ENCODE measurements at regions not wholly inside any gene's neighbourhood (a gene's known extent, or its start where the extent isn't known, plus 50 kb on each side); places are given as distances from the start of the nearest gene placed in this dataset.

GRCh38 chr1:239817801-239818200, 273.9 kb upstream of the FMN2 start:
- Histone ChIP-seq H4K20me1 (ENCODE audit: insufficient read depth, low read length) (no peaks in the 10 kb centered on the region), H3K27me3 (ENCODE audit: control insufficient read depth, insufficient read depth, low read length) (no peaks in the 10 kb centered on the region), H3K4me2 (ENCODE audit: low read depth, low read length) (no peak overlapping the region), H3K4me1 (ENCODE audit: control insufficient read depth, insufficient read depth, low read length) (no peaks in the 10 kb centered on the region), H4K8ac (ENCODE audit: low read depth in 2 of 2, low read length in 2 of 2) (no peak overlapping the region), H3K79me1 (ENCODE audit: low read depth in 1 of 2, low read length in 2 of 2) (no peaks in the 10 kb centered on the region), H3K23ac (ENCODE audit: low read depth, low read length) (no peak overlapping the region), H3K9ac (ENCODE audit: low read depth, low read length) (no peak overlapping the region), H2AK9ac (replicated peaks; ENCODE audit: low read depth, low read length, poor library complexity) (no peak overlapping the region), H3K18ac (ENCODE audit: low read depth, low read length) (no peak overlapping the region), H2BK15ac (ENCODE audit: low read depth, low read length) (no peak overlapping the region), H4K5ac (ENCODE audit: low read depth, low read length) (no peak overlapping the region), H3K14ac (replicated peaks; ENCODE audit: low read depth, low read length) (no peak overlapping the region), H2AK5ac (ENCODE audit: low read depth, low read length) (no peak overlapping the region), H2BK5ac (ENCODE audit: low read depth, low read length, poor library complexity, severe bottlenecking) (no peak overlapping the region), H3K56ac (ENCODE audit: extremely low read depth, insufficient read depth, low read length) (no peak overlapping the region), H2BK20ac (ENCODE audit: low read depth, low read length) (no peak overlapping the region), H3K9me1 (ENCODE audit: insufficient read depth, low read length) (no peaks in the 10 kb centered on the region), H3K4me3 (ENCODE audit: insufficient read depth, low read depth, low read length) (no peak overlapping the region), H3K27ac (ENCODE audit: insufficient read depth, low read length) (no peak overlapping the region), H3K4ac (ENCODE audit: low read depth, low read length) (no peak overlapping the region), H3K9me3 (ENCODE audit: control insufficient read depth, insufficient read depth, low read length) (0 out of 2 replicates have a peak, but pooled peaks cover 2% of the 10 kb centered on the region), H4K91ac (ENCODE audit: insufficient read depth, low read depth, low read length) (no peak overlapping the region), H3K36me3 (ENCODE audit: control insufficient read depth, insufficient read depth, low read length) (no peaks in the 10 kb centered on the region), H2BK120ac (ENCODE audit: low read depth, low read length) (no peak overlapping the region), H2AFZ (replicated peaks; ENCODE audit: low read length, poor library complexity) (no peak overlapping the region)
- no peak for TF ChIP-seq FOS (IDR thresholded peaks at IDR 0.05; ENCODE audit: low read depth, low read length)
- TF ChIP-seq RFX5 (IDR thresholded peaks at IDR 0.05; ENCODE audit: low read depth, low read length): no peak
- TF ChIP-seq CTCF (conservative IDR thresholded peaks at IDR 0.05; ENCODE audit: low read depth, low read length): no peak
- no peak for TF ChIP-seq SMC3 (IDR thresholded peaks at IDR 0.05; ENCODE audit: low read depth, low read length)
- no peak for TF ChIP-seq BHLHE40 (IDR thresholded peaks at IDR 0.05; ENCODE audit: low read depth, low read length)
- TF ChIP-seq ELK1 (IDR thresholded peaks at IDR 0.05; ENCODE audit: borderline replicate concordance, low read depth, low read length): no peak
- TF ChIP-seq POLR2A (IDR thresholded peaks at IDR 0.05; ENCODE audit: low read depth, low read length): no peak
- TF ChIP-seq NFE2L2 (IDR thresholded peaks at IDR 0.05; ENCODE audit: low read depth, low read length): no peak
- no peak for TF ChIP-seq MXI1 (IDR thresholded peaks at IDR 0.05; ENCODE audit: borderline replicate concordance, low read depth, low read length)
- no peak for TF ChIP-seq MAZ (IDR thresholded peaks at IDR 0.05; ENCODE audit: borderline replicate concordance, low read depth, low read length)
- no peak for TF ChIP-seq CHD1 (IDR thresholded peaks at IDR 0.05; ENCODE audit: low read depth, low read length)
- no peak for TF ChIP-seq USF2 (IDR thresholded peaks at IDR 0.05; ENCODE audit: low read depth, low read length)
- TF ChIP-seq RCOR1 (IDR thresholded peaks at IDR 0.05; ENCODE audit: insufficient replicate concordance, low read length): no peak
- TF ChIP-seq RAD21 (IDR thresholded peaks at IDR 0.05; ENCODE audit: low read length): no peak
- TF ChIP-seq MAFK (IDR thresholded peaks at IDR 0.05; ENCODE audit: low read depth, low read length): no peak
- no peak for TF ChIP-seq CEBPB (IDR thresholded peaks at IDR 0.05; ENCODE audit: low read depth, low read length)
- ATAC-seq (ENCODE audit: low read depth) (no peak), DNase-seq (no peak)
- CTCF ChIA-PET: no interaction called here
- intact Hi-C loops (cut with micrococcal nuclease): no loop called here
- in situ Hi-C loops (cut with MboI; ENCODE audit: low sequenced_read_pairs): no loop called here
- WGBS, 2 experiments (ENCODE audit: extremely low coverage in 2 of 2, insufficient read length in 1 of 2): no CpG with 5 or more reads among the region's 7 CpGs
- no TSS peak for BruUV-seq (replicated peaks)
- POLR2A ChIA-PET (ENCODE audit: unreplicated experiment): no interaction called here
- dilution Hi-C loops (cut with HindIII; ENCODE audit: low sequenced_read_pairs, unreplicated experiment): no loop called here

Data from IMR-90 (cell line).